GM18502 (cell line): ENCODE measurements at regions not wholly inside any gene's neighbourhood (a gene's known extent, or its start where the extent isn't known, plus 50 kb on each side); places are given as distances from the start of the nearest gene placed in this dataset.
"Not testable (repeated sequence)": the region's sequence is repeated elsewhere in the genome, so short reads cannot be mapped to it uniquely, and the experiment has no call there.

Source experiments
- ATAC-seq: cut with Tn5 transposase; IDR thresholded peaks from one replicate; pipeline ENCODE4 v1.9.1; 2021; ENCODE audit warnings: mild to moderate bottlenecking; ENCODE audit not compliant: unreplicated experiment, poor library complexity

- ATAC-seq = no peak
These were observed 170.8 kb downstream of the ZNF674 start for GRCh38 chrX:46374371-46374770.

- ATAC-seq = no peak
These were observed 177.7 kb downstream of the ZNF674 start for GRCh38 chrX:46367491-46367890.

GRCh38 chrX:46366381-46367207 is 178.6 kb downstream of the ZNF674 start:
- no peak for ATAC-seq

GRCh38 chrX:46354481-46354880 is 190.7 kb downstream of the ZNF674 start:
- ATAC-seq = no peak

GRCh38 chrX:46341767-46342322 is 203.4 kb downstream of the ZNF674 start:
- ATAC-seq = no peak

- ATAC-seq = no peak
These were observed 204.5 kb downstream of the ZNF674 start for GRCh38 chrX:46340696-46341095.

- no peak for ATAC-seq
These were observed 211.7 kb downstream of the ZNF674 start for GRCh38 chrX:46333550-46333949.

- ATAC-seq = no peak
These were observed 214.2 kb downstream of the ZNF674 start for GRCh38 chrX:46330981-46331380.

- no peak for ATAC-seq
These were observed 214.7 kb downstream of the ZNF674 start for GRCh38 chrX:46330513-46330912.

GRCh38 chrX:46328133-46328532 is 217.1 kb downstream of the ZNF674 start:
- ATAC-seq = no peak

GRCh38 chrX:46327566-46328115 is 217.6 kb downstream of the ZNF674 start:
- ATAC-seq = no peak

- no peak for ATAC-seq
These were observed 219.1 kb downstream of the ZNF674 start for GRCh38 chrX:46326161-46326560.

GRCh38 chrX:46325312-46325877 is 219.8 kb downstream of the ZNF674 start:
- no peak for ATAC-seq

- no peak for ATAC-seq
These were observed 221.1 kb downstream of the ZNF674 start for GRCh38 chrX:46324166-46324565.

GRCh38 chrX:46322929-46323328 is 222.3 kb downstream of the ZNF674 start:
- ATAC-seq = not testable (repeated sequence)

- no peak for ATAC-seq
These were observed 223.5 kb downstream of the ZNF674 start for GRCh38 chrX:46321676-46322075.

GRCh38 chrX:46319750-46320149 is 225.5 kb downstream of the ZNF674 start:
- ATAC-seq = no peak

GRCh38 chrX:46318551-46318950 is 226.7 kb downstream of the ZNF674 start:
- no peak for ATAC-seq

- no peak for ATAC-seq
These were observed 228.1 kb downstream of the ZNF674 start for GRCh38 chrX:46317163-46317562.

- no peak for ATAC-seq
These were observed 233.6 kb downstream of the ZNF674 start for GRCh38 chrX:46311581-46312120.
